GM20000 (cell line): ENCODE measurements at regions not wholly inside any gene's neighbourhood (a gene's known extent, or its start where the extent isn't known, plus 50 kb on each side); places are given as distances from the start of the nearest gene placed in this dataset.

Source experiments
- DNase-seq: peaks from one replicate; pipeline ENCODE4 v3.0.0; 2012; ENCODE audit warnings: low spot score
- TF ChIP-seq, protein P1 (sequence below): IDR thresholded peaks from 2 replicates; pipeline ENCODE4 v1.5.1; 2012; ENCODE audit warnings: mild to moderate bottlenecking, control low read depth; ENCODE audit errors: extremely low read depth, missing control alignments

DNA sequence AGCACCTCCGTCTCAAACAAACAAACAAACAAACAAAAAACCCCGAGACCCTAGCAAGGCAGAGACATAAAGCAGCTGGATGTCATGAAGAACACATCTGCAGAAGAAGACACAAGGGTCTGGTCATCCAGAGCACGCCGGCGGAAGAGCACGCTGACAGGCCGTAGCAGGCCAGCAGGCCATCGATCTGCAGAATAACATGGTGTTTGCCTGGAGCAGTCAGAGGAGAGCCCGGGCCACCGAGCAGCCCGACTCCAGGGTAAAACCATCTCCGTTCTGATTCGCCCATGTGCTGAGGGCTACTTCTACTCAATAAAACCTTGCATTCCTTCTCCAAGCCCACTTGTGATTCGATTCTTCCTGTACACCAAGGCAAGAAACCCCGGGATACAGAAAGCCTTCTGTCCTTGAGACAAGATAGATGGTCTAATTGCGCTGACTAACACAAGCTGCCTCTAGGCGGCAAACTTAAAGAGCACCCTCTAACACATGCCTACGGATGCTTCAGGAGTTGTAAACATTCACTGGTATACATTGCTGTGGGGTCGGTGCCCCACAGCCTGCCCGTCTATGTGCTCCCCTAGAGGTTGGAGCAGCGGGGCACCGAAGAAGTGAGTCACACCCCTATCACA lies 549.8 kb upstream of the NRXN1 start:
- TF ChIP-seq, protein P1, sequence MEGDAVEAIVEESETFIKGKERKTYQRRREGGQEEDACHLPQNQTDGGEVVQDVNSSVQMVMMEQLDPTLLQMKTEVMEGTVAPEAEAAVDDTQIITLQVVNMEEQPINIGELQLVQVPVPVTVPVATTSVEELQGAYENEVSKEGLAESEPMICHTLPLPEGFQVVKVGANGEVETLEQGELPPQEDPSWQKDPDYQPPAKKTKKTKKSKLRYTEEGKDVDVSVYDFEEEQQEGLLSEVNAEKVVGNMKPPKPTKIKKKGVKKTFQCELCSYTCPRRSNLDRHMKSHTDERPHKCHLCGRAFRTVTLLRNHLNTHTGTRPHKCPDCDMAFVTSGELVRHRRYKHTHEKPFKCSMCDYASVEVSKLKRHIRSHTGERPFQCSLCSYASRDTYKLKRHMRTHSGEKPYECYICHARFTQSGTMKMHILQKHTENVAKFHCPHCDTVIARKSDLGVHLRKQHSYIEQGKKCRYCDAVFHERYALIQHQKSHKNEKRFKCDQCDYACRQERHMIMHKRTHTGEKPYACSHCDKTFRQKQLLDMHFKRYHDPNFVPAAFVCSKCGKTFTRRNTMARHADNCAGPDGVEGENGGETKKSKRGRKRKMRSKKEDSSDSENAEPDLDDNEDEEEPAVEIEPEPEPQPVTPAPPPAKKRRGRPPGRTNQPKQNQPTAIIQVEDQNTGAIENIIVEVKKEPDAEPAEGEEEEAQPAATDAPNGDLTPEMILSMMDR = no peak
- no peak for DNase-seq

DNA sequence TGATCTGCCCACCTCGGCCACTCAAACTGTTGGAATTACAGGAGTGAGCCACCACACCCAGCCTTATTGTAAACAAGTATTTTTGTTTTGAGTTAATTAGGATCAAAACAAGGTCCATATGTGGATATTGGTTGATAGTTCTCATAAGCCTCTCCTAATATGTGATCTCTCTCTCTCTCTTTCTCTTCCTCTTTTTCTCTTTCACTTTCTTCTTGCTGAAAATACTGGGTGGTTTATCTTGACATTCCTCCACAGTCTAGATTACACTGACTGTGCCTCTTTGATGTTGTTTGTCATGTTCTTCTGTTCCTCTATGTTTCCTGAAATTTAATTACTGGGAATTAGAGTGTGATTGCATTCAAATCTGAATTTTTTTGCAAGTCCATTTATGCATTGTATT lies 547.5 kb upstream of the NRXN1 start:
- DNase-seq = no peak
- TF ChIP-seq, protein P1 = no peak

DNA sequence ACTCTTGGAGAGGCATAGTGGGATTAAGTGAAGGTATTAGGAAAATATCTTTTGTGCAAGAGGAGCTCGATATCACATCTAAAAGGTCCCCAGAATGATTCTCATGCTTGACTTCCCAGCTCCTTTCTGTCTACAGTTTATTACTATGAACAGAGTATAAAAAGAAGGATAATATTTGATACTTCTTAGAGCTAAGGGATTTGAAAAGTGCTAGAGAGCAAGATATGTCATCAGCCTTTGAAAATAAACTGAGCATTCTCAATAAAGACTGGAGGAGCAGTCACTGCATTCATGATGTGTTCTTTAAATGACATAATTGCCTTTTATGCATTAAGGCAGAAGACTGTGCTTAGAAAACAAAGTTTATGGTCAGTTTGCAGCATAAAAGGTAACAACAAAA lies 543.2 kb upstream of the NRXN1 start:
- TF ChIP-seq, protein P1 = no peak
- no peak for DNase-seq

DNA sequence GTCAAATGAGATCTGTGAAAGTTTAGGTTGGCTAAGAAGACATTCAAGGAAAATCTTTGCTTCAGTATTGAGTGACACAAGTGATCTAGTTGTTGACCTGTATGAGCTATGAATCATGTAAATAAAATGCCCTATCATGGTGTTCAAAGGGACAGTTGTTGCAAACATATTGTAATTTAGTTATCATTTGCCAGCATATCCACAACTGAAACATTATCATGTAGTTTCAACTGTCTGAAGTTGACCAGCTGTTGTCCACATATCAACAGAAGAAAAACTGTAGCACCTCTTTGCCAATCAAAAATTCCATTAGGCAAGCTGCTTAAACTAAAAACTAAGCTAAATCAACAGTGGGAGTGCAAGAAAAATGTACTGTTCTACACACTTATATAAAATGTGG lies 527.1 kb upstream of the NRXN1 start:
- no peak for DNase-seq
- TF ChIP-seq, protein P1 = no peak

DNA sequence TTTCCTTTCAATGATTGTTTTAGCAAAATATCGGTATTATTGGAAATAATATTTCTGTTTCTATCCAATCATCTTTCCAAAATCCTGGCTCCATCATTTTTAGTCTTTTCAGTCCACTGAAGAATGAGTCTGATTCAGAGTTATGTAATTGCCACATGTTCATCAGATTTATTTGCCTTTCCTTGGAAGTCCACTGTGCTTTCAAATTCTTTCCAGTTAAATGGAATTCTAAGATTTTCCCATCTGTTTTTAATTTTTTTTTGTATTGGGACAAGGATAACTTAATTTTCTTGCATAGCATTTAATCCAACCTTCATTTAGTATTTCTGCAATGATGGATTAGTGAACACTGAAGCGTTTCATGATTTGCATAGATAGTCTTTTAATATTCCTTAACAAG lies 521.5 kb upstream of the NRXN1 start:
- no peak for DNase-seq
- TF ChIP-seq, protein P1 = no peak

DNA sequence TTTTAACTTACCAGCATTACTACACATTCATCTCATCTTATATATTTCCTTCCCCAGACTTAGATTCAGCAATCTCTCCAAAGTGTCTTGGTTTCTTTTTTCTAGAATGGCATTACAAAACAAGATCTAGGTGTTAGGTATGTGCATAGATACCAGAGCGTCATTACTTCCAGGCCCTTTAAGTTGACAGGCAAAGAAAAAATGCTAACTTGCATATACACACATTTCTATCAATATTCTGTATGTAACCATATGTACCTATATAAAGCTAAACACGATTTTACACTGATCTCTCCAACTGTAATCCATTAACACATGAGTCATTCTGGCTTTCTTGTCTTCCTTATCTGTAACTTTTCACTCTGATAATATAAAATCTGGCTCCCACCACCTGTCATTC lies 503.8 kb upstream of the NRXN1 start:
- TF ChIP-seq, protein P1 = no peak
- no peak for DNase-seq

DNA sequence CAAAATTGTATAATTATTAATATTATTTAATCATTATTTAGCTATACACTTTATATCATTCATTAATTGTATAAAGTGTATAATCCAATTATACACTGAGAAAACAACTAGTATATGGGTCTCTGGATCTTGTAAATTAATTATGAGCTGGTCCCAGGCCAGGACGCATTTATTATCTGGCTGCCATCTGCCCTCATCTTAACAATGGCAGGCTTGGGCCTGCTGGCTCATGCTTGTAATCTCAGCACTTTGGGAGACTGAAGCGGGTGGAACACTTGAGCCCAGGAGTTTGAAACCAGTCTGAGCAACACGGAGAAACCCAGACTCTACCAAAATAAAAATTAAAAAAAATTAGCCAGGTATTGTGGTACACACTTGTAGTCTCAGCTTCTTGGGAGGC lies 502.2 kb upstream of the NRXN1 start:
- no peak for DNase-seq
- TF ChIP-seq, protein P1 = no peak
